HG03558 (cell line): ENCODE measurements at regions not wholly inside any gene's neighbourhood (a gene's known extent, or its start where the extent isn't known, plus 50 kb on each side); places are given as distances from the start of the nearest gene placed in this dataset.
"Not testable (repeated sequence)": the region's sequence is repeated elsewhere in the genome, so short reads cannot be mapped to it uniquely, and the experiment has no call there.

Experiments used
- ATAC-seq: cut with Tn5 transposase; IDR thresholded peaks from one replicate; pipeline ENCODE4 v1.9.1; 2021; ENCODE audit warnings: moderate number of reproducible peaks; ENCODE audit not compliant: unreplicated experiment; ENCODE audit errors: extremely low read depth

- no peak for ATAC-seq
Observed at GRCh38 chr17:77083531-77083930, 57.2 kb upstream of the SEC14L1 start.

GRCh38 chr17:77085926-77086432 is 54.8 kb upstream of the SEC14L1 start:
- no peak for ATAC-seq

GRCh38 chr17:77086433-77087010 is 54.2 kb upstream of the SEC14L1 start:
- ATAC-seq = no peak

GRCh38 chr17:77087650-77088454 is 52.9 kb upstream of the SEC14L1 start:
- no peak for ATAC-seq

- ATAC-seq = peak; percentile 63
Observed at GRCh38 chr17:77088455-77089123, 52.2 kb upstream of the SEC14L1 start.

- ATAC-seq = no peak
Observed at GRCh38 chr17:77089124-77089490, 51.7 kb upstream of the SEC14L1 start.

- not testable (repeated sequence) for ATAC-seq
Observed at GRCh38 chr17:77089949-77090348, 50.8 kb upstream of the SEC14L1 start.

- ATAC-seq = no peak
Observed at GRCh38 chr17:77090476-77090875, 50.3 kb upstream of the SEC14L1 start.
